Gastrocnemius medialis (tissue), 4 donors: ENCODE measurements at regions not wholly inside any gene's neighbourhood (a gene's known extent, or its start where the extent isn't known, plus 50 kb on each side); places are given as distances from the start of the nearest gene placed in this dataset.

Source experiments
- CTCF ChIP-seq, 5 experiments: fragments of 450-650 bp in 3 of 5; fragments of 200-600 bp in 2 of 5; sonication (generic) in 2 of 5; IDR thresholded peaks in 4 of 5; conservative IDR thresholded peaks in 1 of 5; 1 replicate in 4 of 5; 2 replicates in 1 of 5; pipeline ENCODE4 v1.5.1; 2016 to 2019; ENCODE audit warnings: antibody characterized with exemption in 5 of 5, mild to moderate bottlenecking in 3 of 5, moderate library complexity in 3 of 5
- POLR2A ChIP-seq, 2 donors: fragments of 450-650 bp; IDR thresholded peaks; one replicate each; pipeline ENCODE4 v1.6.1; 2017; ENCODE audit warnings: antibody characterized with exemption in 2 of 2, mild to moderate bottlenecking in 2 of 2, moderate library complexity in 2 of 2

- TF ChIP-seq CTCF (IDR thresholded peaks at IDR 0.05 in 4 of 5, conservative IDR thresholded peaks at IDR 0.05 in 1 of 5), result no peak
- TF ChIP-seq POLR2A (IDR thresholded peaks at IDR 0.05), result no peak
Measured at GRCh38 chr10:112874982-112875381, 75.1 kb upstream of the TCF7L2 start.
